Karpas-422 (cell line): ENCODE measurements at regions not wholly inside any gene's neighbourhood (a gene's known extent, or its start where the extent isn't known, plus 50 kb on each side); places are given as distances from the start of the nearest gene placed in this dataset.
"Not testable (repeated sequence)": the region's sequence is repeated elsewhere in the genome, so short reads cannot be mapped to it uniquely, and the experiment has no call there.

Experiments used
- DNase-seq: peaks from one replicate; pipeline ENCODE4 v3.0.0-alpha.2; 2015
- H2AFZ ChIP-seq: fragments of 200-600 bp; sonication (generic); 2 replicates; pipeline ENCODE4 v1.6.1; 2014; ENCODE audit warnings: antibody characterized with exemption, low read length, mixed read lengths
- H3K27ac ChIP-seq: fragments of 200-600 bp; sonication (generic); 2 replicates; pipeline ENCODE4 v1.5.1; 2014; ENCODE audit warnings: mild to moderate bottlenecking, low read length, moderate library complexity
- H3K27me3 ChIP-seq: fragments of 200-600 bp; sonication (generic); 2 replicates; pipeline ENCODE4 v1.6.1; 2014; ENCODE audit warnings: low read length, mixed read lengths
- H3K36me3 ChIP-seq: fragments of 200-600 bp; sonication (generic); 2 replicates; pipeline ENCODE4 v1.6.1; 2014; ENCODE audit warnings: low read length, mixed read lengths; ENCODE audit not compliant: insufficient read depth
- H3K4me1 ChIP-seq: fragments of 200-600 bp; sonication (generic); 2 replicates; pipeline ENCODE4 v1.6.1; 2014; ENCODE audit warnings: mild to moderate bottlenecking, low read length, mixed read lengths
- H3K4me2 ChIP-seq: fragments of 200-600 bp; sonication (generic); 2 replicates; pipeline ENCODE4 v1.6.1; 2014; ENCODE audit warnings: low read length, low read depth, mild to moderate bottlenecking; ENCODE audit not compliant: poor library complexity, severe bottlenecking
- H3K4me3 ChIP-seq: fragments of 200-600 bp; sonication (generic); 2 replicates; pipeline ENCODE4 v1.5.1; 2014; ENCODE audit warnings: mild to moderate bottlenecking, antibody characterized with exemption, low read length, mixed read lengths
- H3K79me2 ChIP-seq: fragments of 200-600 bp; sonication (generic); 2 replicates; pipeline ENCODE4 v1.6.1; 2014; ENCODE audit warnings: mild to moderate bottlenecking, low read length, mixed read lengths
- H3K9ac ChIP-seq: fragments of 200-600 bp; sonication (generic); 2 replicates; pipeline ENCODE4 v1.6.0; 2014; ENCODE audit warnings: low read length
- H3K9me2 ChIP-seq: fragments of 200-600 bp; sonication (generic), shearing (Covaris generic); replicated peaks from 2 replicates; pipeline ENCODE4 v1.6.0; 2014; ENCODE audit warnings: mild to moderate bottlenecking, low read length, moderate library complexity; ENCODE audit not compliant: insufficient read depth
- H3K9me3 ChIP-seq: fragments of 300-700, 200-600 bp; sonication (generic); 2 replicates; pipeline ENCODE4 v1.6.1; 2014; ENCODE audit warnings: low read length, mixed read lengths
- H4K20me1 ChIP-seq: fragments of 200-600 bp; sonication (generic); 2 replicates; pipeline ENCODE4 v1.6.1; 2014; ENCODE audit warnings: mild to moderate bottlenecking, antibody characterized with exemption, low read length, low read depth; ENCODE audit not compliant: insufficient read depth

DNA sequence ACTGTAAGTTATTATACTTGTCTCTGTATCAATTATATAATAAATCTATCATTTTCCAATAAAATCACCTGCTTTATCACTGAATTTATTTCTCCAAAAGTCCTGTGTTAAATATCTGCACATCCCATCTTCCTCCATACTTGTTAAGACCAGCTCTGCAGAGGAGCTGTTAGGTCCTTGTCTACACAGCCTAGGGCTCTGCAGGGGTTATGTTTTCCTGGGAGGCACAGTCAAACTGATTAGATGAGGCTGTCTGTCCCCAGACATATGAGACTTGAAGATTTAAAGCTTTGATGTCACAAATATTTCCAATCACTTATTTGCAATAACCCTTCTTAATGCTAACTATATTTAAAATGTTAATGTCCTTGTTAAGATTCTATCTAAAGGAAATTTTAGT lies 446.8 kb downstream of the TRAM1L1 start:
- Histone ChIP-seq H3K27ac (no peak overlapping the region), H3K9me3 (peaks cover 6% of the 10 kb centered on the region; the same call in 1 of the 2 replicates), H3K4me3 (no peak overlapping the region), H2AFZ (no peak overlapping the region), H3K4me1 (no peaks in the 10 kb centered on the region), H3K27me3 (no peaks in the 10 kb centered on the region), H4K20me1 (no peaks in the 10 kb centered on the region), H3K9ac (no peak overlapping the region), H3K36me3 (no peaks in the 10 kb centered on the region), H3K9me2 (no peaks in the 10 kb centered on the region), H3K79me2 (no peaks in the 10 kb centered on the region), H3K4me2 (no peak overlapping the region)
- no peak for DNase-seq

DNA sequence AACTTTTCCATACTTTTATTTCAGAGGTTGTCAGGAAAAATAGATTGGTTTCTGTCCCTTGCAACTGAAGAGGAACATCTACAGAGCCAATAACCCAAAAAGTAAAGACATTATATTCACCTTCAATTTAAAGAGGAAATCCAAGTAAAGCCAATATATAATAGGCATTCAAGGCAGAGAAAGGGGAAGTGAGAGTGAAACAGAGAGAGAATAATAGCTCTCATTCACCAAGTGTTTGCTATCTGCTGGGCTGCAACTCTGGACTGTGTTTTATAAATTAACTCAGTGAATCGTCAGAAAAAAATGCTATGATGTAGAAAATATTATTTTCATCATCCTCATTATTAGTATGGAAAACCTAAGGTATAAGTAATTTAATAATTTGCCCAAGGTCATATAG lies 448.5 kb downstream of the TRAM1L1 start:
- Histone ChIP-seq H3K36me3 (no peaks in the 10 kb centered on the region), H3K9me3 (peaks cover 3% of the 10 kb centered on the region; the same call in 1 of the 2 replicates), H3K4me1 (no peaks in the 10 kb centered on the region), H3K27me3 (no peaks in the 10 kb centered on the region), H3K9me2 (no peaks in the 10 kb centered on the region), H4K20me1 (no peaks in the 10 kb centered on the region), H2AFZ (no peak overlapping the region), H3K4me2 (no peak overlapping the region), H3K27ac (no peak overlapping the region), H3K79me2 (no peaks in the 10 kb centered on the region), H3K9ac (no peak overlapping the region), H3K4me3 (no peak overlapping the region)
- DNase-seq, result peak; percentile 48

DNA sequence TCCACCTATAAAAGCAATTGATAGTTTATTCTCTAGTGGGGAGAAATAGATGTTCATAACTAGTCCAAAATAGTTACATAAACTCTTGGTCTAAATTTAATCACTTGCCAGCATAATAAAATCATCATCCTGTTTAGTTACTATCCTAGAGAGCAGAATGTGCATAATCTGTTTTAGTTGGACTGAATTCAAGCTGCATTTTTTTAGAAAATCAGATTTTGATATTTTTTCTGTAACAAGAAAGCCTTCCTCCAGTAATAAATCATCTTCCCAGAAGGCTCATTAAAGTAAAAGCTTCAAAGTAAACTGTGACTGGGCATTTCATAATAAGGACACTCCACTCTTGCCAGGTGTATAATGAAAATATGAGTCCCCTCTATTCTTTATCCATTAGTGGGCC lies 453.1 kb downstream of the TRAM1L1 start:
- no peak overlapping the region for H3K4me3 ChIP-seq
- H3K27ac ChIP-seq, result no peak overlapping the region
- H3K9ac ChIP-seq, result no peak overlapping the region
- DNase-seq, result no peak
- peaks cover 8% of the 10 kb centered on the region; the same call in 1 of the 2 replicates for H3K9me3 ChIP-seq
- H3K9me2 ChIP-seq, result no peaks in the 10 kb centered on the region
- H4K20me1 ChIP-seq, result no peaks in the 10 kb centered on the region
- H2AFZ ChIP-seq, result no peak overlapping the region
- H3K79me2 ChIP-seq, result no peaks in the 10 kb centered on the region
- H3K4me2 ChIP-seq, result no peak overlapping the region
- H3K4me1 ChIP-seq, result no peaks in the 10 kb centered on the region
- H3K36me3 ChIP-seq, result no peaks in the 10 kb centered on the region
- H3K27me3 ChIP-seq, result no peaks in the 10 kb centered on the region

DNA sequence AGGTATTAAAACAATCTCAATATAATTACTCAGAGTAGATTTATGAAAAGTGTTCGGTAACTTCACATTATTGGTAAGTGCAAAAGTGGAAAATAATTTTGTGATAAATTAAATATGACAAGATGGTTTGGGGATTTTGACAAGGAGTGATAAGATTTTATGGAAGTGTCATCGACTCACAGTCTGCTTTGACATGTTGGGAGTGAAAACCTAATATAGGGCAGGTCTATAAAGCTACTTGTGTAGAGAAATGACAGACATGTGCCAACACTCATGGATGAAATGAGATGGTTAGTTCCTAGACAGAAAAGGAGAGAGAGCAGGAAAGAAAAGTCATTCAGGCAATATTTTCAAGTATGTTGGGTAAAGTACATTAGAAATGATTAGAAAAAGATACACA lies 456.8 kb downstream of the TRAM1L1 start:
- Histone ChIP-seq H3K9ac (no peak overlapping the region), H3K79me2 (no peaks in the 10 kb centered on the region), H3K27ac (no peak overlapping the region), H3K4me1 (no peaks in the 10 kb centered on the region), H3K9me3 (peaks cover 8% of the 10 kb centered on the region; the same call in 1 of the 2 replicates), H2AFZ (no peak overlapping the region), H3K9me2 (no peaks in the 10 kb centered on the region), H4K20me1 (no peaks in the 10 kb centered on the region), H3K27me3 (no peaks in the 10 kb centered on the region), H3K36me3 (no peaks in the 10 kb centered on the region), H3K4me2 (no peak overlapping the region), H3K4me3 (no peak overlapping the region)
- DNase-seq, result no peak

DNA sequence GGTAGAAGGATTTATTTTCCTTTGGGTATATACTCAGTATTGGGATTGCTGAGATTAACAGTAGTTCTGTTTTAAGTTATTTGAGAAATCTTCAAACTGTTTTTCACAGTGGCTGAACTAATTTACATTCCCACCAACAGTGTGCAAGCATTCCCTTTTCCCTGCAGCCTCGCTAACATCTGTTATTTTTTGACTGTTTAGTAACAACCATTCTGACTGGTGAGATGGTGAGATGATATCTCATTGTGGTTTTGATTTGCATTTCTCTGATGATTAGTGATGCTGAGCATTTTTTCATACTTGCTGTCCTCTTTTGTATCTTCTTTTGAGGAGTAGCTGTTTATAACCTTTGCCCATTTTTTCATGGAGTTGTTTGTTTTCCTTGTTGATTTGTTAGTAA lies 457.8 kb downstream of the TRAM1L1 start:
- Histone ChIP-seq H3K79me2 (no peaks in the 10 kb centered on the region), H2AFZ (no peak overlapping the region), H3K27ac (no peak overlapping the region), H4K20me1 (no peaks in the 10 kb centered on the region), H3K27me3 (no peaks in the 10 kb centered on the region), H3K4me2 (no peak overlapping the region), H3K4me3 (no peak overlapping the region), H3K36me3 (no peaks in the 10 kb centered on the region), H3K9me2 (no peaks in the 10 kb centered on the region), H3K9me3 (peaks cover 8% of the 10 kb centered on the region; the same call in 1 of the 2 replicates), H3K9ac (no peak overlapping the region), H3K4me1 (no peaks in the 10 kb centered on the region)
- DNase-seq, result no peak

DNA sequence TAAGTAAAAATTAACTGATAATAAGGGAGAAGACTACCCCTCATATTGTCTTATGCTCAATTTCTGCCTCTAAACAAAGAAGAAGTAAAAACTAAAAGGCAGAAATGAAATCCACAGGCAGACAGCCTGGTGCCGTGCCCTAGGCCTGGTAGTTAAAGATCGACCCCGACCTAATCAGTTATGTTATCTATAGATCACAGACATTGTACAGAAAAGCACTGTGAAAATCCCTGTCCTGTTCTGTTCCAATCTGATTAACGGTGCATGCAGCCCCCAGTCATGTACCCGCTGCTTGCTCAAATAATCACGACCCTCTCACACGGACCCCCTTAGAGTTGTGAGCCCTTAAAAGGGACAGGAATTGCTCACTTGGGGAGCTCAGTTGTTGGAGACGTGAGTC lies 465.9 kb downstream of the TRAM1L1 start:
- H3K79me2 ChIP-seq, DNase-seq: not testable (repeated sequence)

DNA sequence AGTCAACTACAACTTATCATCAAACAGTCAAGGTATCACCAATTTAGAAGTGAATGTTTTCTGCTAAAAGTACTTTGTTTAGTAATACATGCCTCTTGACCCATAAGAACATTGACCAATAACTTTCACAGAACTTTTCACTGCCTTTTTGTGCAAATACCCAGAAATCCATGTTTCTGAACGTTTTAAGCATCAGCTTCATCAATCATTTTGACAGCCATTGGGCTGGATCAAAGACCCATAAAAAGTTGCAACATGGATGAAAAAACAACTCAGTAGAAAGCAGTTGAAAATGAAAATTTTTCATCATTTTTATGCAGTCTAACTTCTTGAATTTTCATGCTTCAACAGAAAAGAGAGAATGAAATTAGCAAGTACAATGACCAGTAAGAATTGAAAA lies 466.7 kb downstream of the TRAM1L1 start:
- no peak overlapping the region for H2AFZ ChIP-seq
- no peaks in the 10 kb centered on the region for H3K9me2 ChIP-seq
- no peaks in the 10 kb centered on the region for H3K79me2 ChIP-seq
- H3K27me3 ChIP-seq, result no peaks in the 10 kb centered on the region
- no peak overlapping the region for H3K9ac ChIP-seq
- DNase-seq, result no peak
- no peaks in the 10 kb centered on the region for H4K20me1 ChIP-seq
- H3K4me1 ChIP-seq, result no peaks in the 10 kb centered on the region
- H3K4me3 ChIP-seq, result no peak overlapping the region
- H3K4me2 ChIP-seq, result no peak overlapping the region
- H3K9me3 ChIP-seq, result peaks cover 8% of the 10 kb centered on the region; the same call in 1 of the 2 replicates
- H3K36me3 ChIP-seq, result no peaks in the 10 kb centered on the region
- H3K27ac ChIP-seq, result no peak overlapping the region

More for the DNA sequence above, 465.9 kb downstream of the TRAM1L1 start:
- H3K27me3 ChIP-seq, H3K9ac ChIP-seq, H3K36me3 ChIP-seq, H3K4me3 ChIP-seq, H4K20me1 ChIP-seq, H3K9me2 ChIP-seq, H2AFZ ChIP-seq, H3K9me3 ChIP-seq, H3K4me2 ChIP-seq, H3K4me1 ChIP-seq, H3K27ac ChIP-seq: not testable (repeated sequence)

DNA sequence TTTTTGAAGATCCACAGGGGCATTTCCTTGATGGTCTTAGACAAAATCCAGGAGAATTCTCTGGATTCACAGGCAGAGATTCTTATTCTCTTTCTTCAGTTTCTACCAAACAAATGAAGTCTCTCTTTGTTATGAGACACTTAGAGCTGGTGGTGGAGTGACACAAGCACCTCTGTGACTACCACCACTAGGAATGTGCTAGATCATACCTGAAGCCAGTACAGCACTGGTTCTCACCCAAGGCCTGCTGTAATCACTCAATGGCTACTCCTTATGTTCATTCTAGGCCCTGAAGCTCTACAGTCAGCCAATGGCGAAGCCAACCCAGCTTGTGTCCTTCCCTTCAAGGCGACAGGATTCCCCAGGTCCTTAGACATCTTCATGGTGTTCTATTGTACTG lies 482.3 kb downstream of the TRAM1L1 start:
- Histone ChIP-seq H2AFZ (no peak overlapping the region), H3K36me3 (no peaks in the 10 kb centered on the region), H3K79me2 (no peaks in the 10 kb centered on the region), H3K27ac (no peak overlapping the region), H3K9ac (no peak overlapping the region), H3K27me3 (no peaks in the 10 kb centered on the region), H4K20me1 (no peaks in the 10 kb centered on the region), H3K9me2 (no peaks in the 10 kb centered on the region), H3K4me1 (no peaks in the 10 kb centered on the region), H3K4me2 (no peak overlapping the region), H3K9me3 (peaks cover 3% of the 10 kb centered on the region; the same call in 1 of the 2 replicates), H3K4me3 (no peak overlapping the region)
- DNase-seq, result no peak

DNA sequence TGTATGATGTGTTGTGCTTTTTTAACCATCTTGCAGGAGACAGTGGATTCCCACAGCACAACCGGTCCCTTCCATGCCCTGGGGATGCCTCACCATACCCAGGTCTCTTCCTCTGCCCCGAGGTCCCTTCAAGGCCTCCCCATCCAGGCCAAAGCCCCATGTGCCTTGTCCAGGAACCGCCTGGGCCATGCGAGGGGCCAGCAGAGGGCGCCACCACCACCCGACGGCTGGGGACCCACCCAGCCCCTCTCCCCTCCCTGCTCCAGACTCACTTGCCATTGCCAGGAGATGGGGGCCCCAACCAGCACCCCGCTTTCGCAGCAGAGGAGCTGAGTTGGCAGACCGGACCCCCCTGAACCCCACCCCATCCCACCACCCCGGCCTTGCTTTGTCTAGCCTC lies 485.5 kb downstream of the TRAM1L1 start:
- no peaks in the 10 kb centered on the region for H3K79me2 ChIP-seq
- no peak overlapping the region for H3K9ac ChIP-seq
- DNase-seq, result peak; percentile 46

More for the DNA sequence above, 485.5 kb downstream of the TRAM1L1 start:
- Histone ChIP-seq H3K36me3 (no peaks in the 10 kb centered on the region), H3K27ac (no peak overlapping the region), H3K4me3 (no peak overlapping the region), H3K9me3 (no peaks in the 10 kb centered on the region; the same call in none of the 2 replicates), H4K20me1 (no peaks in the 10 kb centered on the region), H3K4me2 (no peak overlapping the region), H3K9me2 (no peaks in the 10 kb centered on the region), H2AFZ (no peak overlapping the region), H3K27me3 (no peaks in the 10 kb centered on the region), H3K4me1 (no peaks in the 10 kb centered on the region)
